Stimulated activated naive CD8-positive, alpha-beta T cell treated with anti-CD3 and anti-CD28 coated beads, Interleukin-15, Interleukin-2, amounts not matched to agents 100 ng/mL and 50 ng/mL, for 24 hours (primary cell): ENCODE measurements at regions not wholly inside any gene's neighbourhood (a gene's known extent, or its start where the extent isn't known, plus 50 kb on each side); places are given as distances from the start of the nearest gene placed in this dataset.

Experiments used
- H3K27ac Mint-ChIP-seq: one replicate; pipeline ENCODE4 v1.8.0; 2021; ENCODE audit warnings: mild to moderate bottlenecking, mixed read lengths
- H3K27me3 Mint-ChIP-seq: one replicate; pipeline ENCODE4 v1.8.0; 2021; ENCODE audit warnings: mixed read lengths
- H3K36me3 Mint-ChIP-seq: one replicate; pipeline ENCODE4 v1.8.0; 2021; ENCODE audit warnings: low read depth, mixed read lengths
- H3K4me1 Mint-ChIP-seq: one replicate; pipeline ENCODE4 v1.8.0; 2021; ENCODE audit warnings: low read depth, mixed read lengths
- H3K4me3 Mint-ChIP-seq: one replicate; pipeline ENCODE4 v1.8.0; 2021; ENCODE audit warnings: mild to moderate bottlenecking, mixed read lengths
- H3K9me3 Mint-ChIP-seq: one replicate; pipeline ENCODE4 v1.8.0; 2021; ENCODE audit warnings: mixed read lengths

- peaks cover 30% of the 10 kb centered on the region for H3K27me3 Mint-ChIP-seq
Measured at GRCh38 chr1:167145965-167146364, 52.1 kb downstream of the STYXL2 start.

GRCh38 chr1:167146903-167147539 lies 53.1 kb downstream of the STYXL2 start:
- H3K27ac Mint-ChIP-seq, result no peak overlapping the region
- peaks cover 38% of the 10 kb centered on the region for H3K27me3 Mint-ChIP-seq
- no peaks in the 10 kb centered on the region for H3K4me1 Mint-ChIP-seq
- peaks cover 9% of the 10 kb centered on the region for H3K9me3 Mint-ChIP-seq
- peaks cover 6% of the 10 kb centered on the region for H3K36me3 Mint-ChIP-seq
- H3K4me3 Mint-ChIP-seq, result no peak overlapping the region

More at GRCh38 chr1:167145965-167146364, 52.1 kb downstream of the STYXL2 start:
- no peaks in the 10 kb centered on the region for H3K4me1 Mint-ChIP-seq
- no peak overlapping the region for H3K27ac Mint-ChIP-seq
- peaks cover 9% of the 10 kb centered on the region for H3K9me3 Mint-ChIP-seq
- peaks cover 6% of the 10 kb centered on the region for H3K36me3 Mint-ChIP-seq
- no peak overlapping the region for H3K4me3 Mint-ChIP-seq

- Mint-ChIP-seq H3K4me3 (no peak overlapping the region), H3K27ac (no peak overlapping the region), H3K27me3 (peaks cover 38% of the 10 kb centered on the region), H3K36me3 (peaks cover 6% of the 10 kb centered on the region), H3K4me1 (no peaks in the 10 kb centered on the region), H3K9me3 (peaks cover 9% of the 10 kb centered on the region)
Measured at GRCh38 chr1:167148421-167148820, 54.5 kb downstream of the STYXL2 start.

GRCh38 chr1:167149793-167150491 lies 56.1 kb downstream of the STYXL2 start:
- Mint-ChIP-seq H3K4me3 (no peak overlapping the region), H3K36me3 (peaks cover 6% of the 10 kb centered on the region), H3K4me1 (no peaks in the 10 kb centered on the region), H3K27me3 (peaks cover 33% of the 10 kb centered on the region), H3K9me3 (peaks cover 9% of the 10 kb centered on the region), H3K27ac (no peak overlapping the region)

- peaks cover 9% of the 10 kb centered on the region for H3K9me3 Mint-ChIP-seq
- H3K4me3 Mint-ChIP-seq, result no peak overlapping the region
Measured at GRCh38 chr1:167150492-167150833, 56.6 kb downstream of the STYXL2 start.

GRCh38 chr1:167152192-167152876 lies 58.5 kb downstream of the STYXL2 start:
- Mint-ChIP-seq H3K4me3 (no peak overlapping the region), H3K27ac (no peak overlapping the region), H3K4me1 (no peaks in the 10 kb centered on the region), H3K27me3 (peaks cover 15% of the 10 kb centered on the region), H3K36me3 (peaks cover 3% of the 10 kb centered on the region), H3K9me3 (peaks cover 6% of the 10 kb centered on the region)

More at GRCh38 chr1:167150492-167150833, 56.6 kb downstream of the STYXL2 start:
- Mint-ChIP-seq H3K36me3 (peaks cover 6% of the 10 kb centered on the region), H3K27me3 (peaks cover 28% of the 10 kb centered on the region), H3K27ac (no peak overlapping the region), H3K4me1 (no peaks in the 10 kb centered on the region)

- Mint-ChIP-seq H3K27ac (no peak overlapping the region), H3K4me3 (no peak overlapping the region)
Measured at GRCh38 chr1:167156466-167156865, 62.6 kb downstream of the STYXL2 start.

GRCh38 chr1:167157114-167157513 lies 63.2 kb downstream of the STYXL2 start:
- Mint-ChIP-seq H3K27ac (no peak overlapping the region), H3K4me1 (peaks cover 4% of the 10 kb centered on the region), H3K9me3 (no peaks in the 10 kb centered on the region), H3K4me3 (no peak overlapping the region), H3K36me3 (no peaks in the 10 kb centered on the region), H3K27me3 (peaks cover 3% of the 10 kb centered on the region)

More at GRCh38 chr1:167156466-167156865, 62.6 kb downstream of the STYXL2 start:
- Mint-ChIP-seq H3K4me1 (peaks cover 4% of the 10 kb centered on the region), H3K27me3 (peaks cover 8% of the 10 kb centered on the region), H3K36me3 (no peaks in the 10 kb centered on the region), H3K9me3 (no peaks in the 10 kb centered on the region)

GRCh38 chr1:167158111-167158812 lies 62.4 kb upstream of the POU2F1 start:
- H3K4me1 Mint-ChIP-seq, result peaks cover 6% of the 10 kb centered on the region
- no peaks in the 10 kb centered on the region for H3K36me3 Mint-ChIP-seq
- no peak overlapping the region for H3K4me3 Mint-ChIP-seq
- no peaks in the 10 kb centered on the region for H3K9me3 Mint-ChIP-seq
- peaks cover 3% of the 10 kb centered on the region for H3K27me3 Mint-ChIP-seq
- no peak overlapping the region for H3K27ac Mint-ChIP-seq

- Mint-ChIP-seq H3K4me1 (peaks cover 11% of the 10 kb centered on the region), H3K27ac (no peak overlapping the region), H3K36me3 (no peaks in the 10 kb centered on the region), H3K9me3 (no peaks in the 10 kb centered on the region), H3K4me3 (no peak overlapping the region), H3K27me3 (peaks cover 3% of the 10 kb centered on the region)
Measured at GRCh38 chr1:167158813-167159275, 61.8 kb upstream of the POU2F1 start.

GRCh38 chr1:167159782-167160181 lies 60.9 kb upstream of the POU2F1 start:
- peaks cover 11% of the 10 kb centered on the region for H3K4me1 Mint-ChIP-seq
- H3K27ac Mint-ChIP-seq, result no peak overlapping the region
- no peak overlapping the region for H3K4me3 Mint-ChIP-seq
- peaks cover 9% of the 10 kb centered on the region for H3K27me3 Mint-ChIP-seq
- H3K9me3 Mint-ChIP-seq, result no peaks in the 10 kb centered on the region
- H3K36me3 Mint-ChIP-seq, result no peaks in the 10 kb centered on the region

GRCh38 chr1:167161242-167161641 lies 59.4 kb upstream of the POU2F1 start:
- no peaks in the 10 kb centered on the region for H3K36me3 Mint-ChIP-seq
- no peak overlapping the region for H3K27ac Mint-ChIP-seq
- H3K27me3 Mint-ChIP-seq, result peaks cover 13% of the 10 kb centered on the region
- H3K9me3 Mint-ChIP-seq, result no peaks in the 10 kb centered on the region
- H3K4me1 Mint-ChIP-seq, result peaks cover 11% of the 10 kb centered on the region
- no peak overlapping the region for H3K4me3 Mint-ChIP-seq

GRCh38 chr1:167161762-167162161 lies 58.9 kb upstream of the POU2F1 start:
- no peaks in the 10 kb centered on the region for H3K36me3 Mint-ChIP-seq
- no peak overlapping the region for H3K4me3 Mint-ChIP-seq
- peaks cover 11% of the 10 kb centered on the region for H3K4me1 Mint-ChIP-seq
- H3K27me3 Mint-ChIP-seq, result peaks cover 13% of the 10 kb centered on the region
- no peaks in the 10 kb centered on the region for H3K9me3 Mint-ChIP-seq
- H3K27ac Mint-ChIP-seq, result peak overlapping the region; percentile 7

- Mint-ChIP-seq H3K27ac (no peak overlapping the region), H3K36me3 (no peaks in the 10 kb centered on the region)
Measured at GRCh38 chr1:167165219-167165618, 55.5 kb upstream of the POU2F1 start.

More at GRCh38 chr1:167165219-167165618, 55.5 kb upstream of the POU2F1 start:
- Mint-ChIP-seq H3K4me3 (no peak overlapping the region), H3K4me1 (peaks cover 7% of the 10 kb centered on the region), H3K9me3 (no peaks in the 10 kb centered on the region), H3K27me3 (peaks cover 31% of the 10 kb centered on the region)
